DMS79 treated with DMSO at 0.1 percent for 48 hours (cell line): ENCODE measurements at regions not wholly inside any gene's neighbourhood (a gene's known extent, or its start where the extent isn't known, plus 50 kb on each side); places are given as distances from the start of the nearest gene placed in this dataset.

Source experiments
- DNase-seq: peaks from one replicate; lab custom pipeline; 2025; lab: John Stamatoyannopoulos, UW

DNA sequence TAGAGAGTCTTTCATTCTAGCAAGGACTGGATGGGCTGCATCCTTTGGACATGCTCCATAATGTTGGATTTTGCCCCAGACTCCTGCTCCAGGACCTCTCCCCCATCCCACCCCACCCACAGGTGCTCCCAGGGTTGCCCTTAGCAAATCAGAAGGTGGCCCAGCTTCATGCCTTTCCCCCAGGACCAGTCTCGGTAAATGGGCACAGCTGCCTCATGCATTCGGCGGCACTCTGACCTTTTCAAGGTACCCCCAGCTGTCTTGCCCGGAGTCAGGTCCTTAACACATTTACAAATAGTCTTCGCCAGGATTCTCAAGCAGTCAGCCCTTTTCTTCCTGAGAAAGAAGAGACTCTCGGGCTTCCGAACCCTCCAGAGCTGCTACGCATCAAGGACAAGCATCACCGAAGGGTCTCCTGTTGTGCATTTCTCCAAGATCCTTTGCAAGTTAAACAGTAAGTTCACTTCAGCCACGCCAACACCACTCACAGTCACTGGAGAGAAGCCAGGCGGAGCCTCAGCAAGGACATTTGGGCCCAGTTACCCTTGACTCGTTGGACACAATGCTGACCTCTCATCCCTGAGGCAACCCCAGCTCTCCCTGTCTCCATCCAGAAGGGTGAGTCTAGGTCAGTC is 287.8 kb downstream of the FAM43A start:
- DNase-seq, result peak; percentile 94

DNA sequence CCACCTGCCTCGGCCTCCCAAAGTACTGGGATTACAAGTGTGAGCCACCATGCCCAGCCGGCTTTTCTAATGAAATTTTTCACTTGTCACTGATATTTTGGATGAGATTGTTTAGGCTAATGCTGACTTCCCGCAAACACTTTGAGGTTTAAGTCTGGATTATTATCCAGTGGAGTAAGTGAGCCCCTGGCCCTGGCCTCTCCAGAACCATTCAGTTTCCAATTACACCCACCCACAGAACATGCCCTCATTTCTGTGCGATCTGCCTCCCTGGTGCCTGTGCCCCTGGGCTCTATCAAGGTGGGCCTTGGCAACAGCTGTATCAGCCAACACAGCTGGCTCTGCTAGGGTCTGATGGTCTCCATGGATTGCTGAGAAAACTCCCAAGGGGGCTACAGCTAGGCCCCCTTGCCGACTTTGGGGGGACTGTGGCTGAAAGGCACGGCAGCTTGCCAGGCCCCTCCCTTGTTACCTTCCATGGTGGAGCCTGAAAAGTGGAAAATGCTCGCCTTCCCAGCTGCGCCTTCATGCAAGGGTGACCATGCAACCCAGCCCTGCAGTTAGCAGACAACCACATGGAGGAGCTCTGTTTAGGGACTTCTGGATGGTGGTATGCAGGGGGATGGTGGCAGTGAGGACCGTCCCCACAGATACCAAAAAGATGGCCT is 288.9 kb downstream of the FAM43A start:
- DNase-seq, result no peak

DNA sequence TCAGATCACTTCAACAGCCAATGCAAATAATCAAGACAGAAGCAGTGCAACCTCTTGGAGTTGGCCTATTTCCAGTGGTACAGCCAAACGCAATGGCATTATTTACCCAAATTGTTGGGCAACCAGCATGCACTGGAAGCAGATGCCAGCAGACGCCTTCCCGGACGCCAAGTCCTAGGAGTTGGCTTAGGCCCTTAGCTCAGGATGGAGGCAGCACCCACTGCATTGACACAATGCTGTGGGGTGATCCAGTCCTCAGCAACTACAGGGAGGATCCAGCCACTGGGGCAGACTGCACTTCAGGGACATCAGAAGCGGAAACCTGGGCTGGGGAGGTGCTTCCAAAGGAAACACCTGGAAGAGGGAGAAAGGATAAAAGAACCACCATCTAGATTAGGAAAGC is 290.4 kb downstream of the FAM43A start:
- peak; percentile 91 for DNase-seq

DNA sequence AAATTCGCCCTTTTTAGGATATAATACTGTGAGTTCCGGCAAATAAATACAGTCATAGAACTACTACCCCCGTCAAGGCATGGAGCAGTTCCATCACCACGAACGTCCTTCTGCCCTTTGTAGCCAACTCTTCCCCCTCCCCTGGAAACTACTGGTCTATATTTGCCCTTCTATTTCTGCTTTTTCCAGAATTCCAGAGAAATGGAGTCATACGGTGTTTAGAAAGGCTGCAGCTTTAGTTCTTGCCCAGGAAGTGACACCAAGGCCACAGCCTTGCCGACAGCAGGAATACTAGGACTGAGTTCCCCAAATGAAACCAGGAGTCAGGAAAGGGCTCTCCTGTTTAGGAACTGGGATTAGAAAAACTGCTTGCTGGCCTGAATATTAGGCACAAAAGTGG is 291.2 kb downstream of the FAM43A start:
- no peak for DNase-seq

DNA sequence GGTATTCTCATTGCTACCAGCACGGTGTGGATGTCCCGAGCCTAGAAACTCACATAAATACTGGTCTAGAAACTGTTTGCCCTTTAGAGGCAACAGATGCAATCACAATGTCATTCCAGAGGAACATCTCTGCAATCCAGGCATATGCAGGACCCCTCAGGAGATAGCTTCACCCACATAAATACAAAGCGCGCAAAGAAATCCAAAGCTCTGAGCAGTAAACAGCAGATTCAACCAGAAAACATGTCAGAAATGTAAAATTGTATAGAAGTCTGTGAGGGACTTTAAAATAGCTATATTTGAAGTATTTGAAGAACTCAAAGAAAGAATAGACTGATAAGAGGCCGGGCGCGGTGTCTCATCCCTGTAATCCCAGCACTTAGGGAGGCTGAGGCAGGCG is 291.7 kb downstream of the FAM43A start:
- no peak for DNase-seq

DNA sequence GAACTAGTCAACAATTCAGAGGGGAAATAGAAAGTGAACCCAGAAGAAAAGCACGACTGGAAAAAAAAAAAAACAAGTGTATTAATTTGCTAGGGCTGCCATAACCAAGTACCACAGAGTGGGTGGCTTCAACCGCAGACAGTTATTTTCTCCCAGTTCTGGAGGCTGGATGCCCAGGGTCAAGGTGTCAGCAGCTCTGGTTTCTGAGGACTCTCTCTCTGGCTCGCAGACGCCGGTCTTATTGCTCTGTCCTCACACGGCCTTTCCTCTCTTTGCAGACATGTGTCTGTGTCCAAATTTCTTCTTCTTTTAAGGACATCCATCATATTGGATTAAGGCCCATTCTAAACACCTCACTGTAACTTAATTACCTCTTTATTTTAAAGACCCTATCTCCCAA is 291.8 kb downstream of the XXYLT1 start:
- DNase-seq, result no peak

DNA sequence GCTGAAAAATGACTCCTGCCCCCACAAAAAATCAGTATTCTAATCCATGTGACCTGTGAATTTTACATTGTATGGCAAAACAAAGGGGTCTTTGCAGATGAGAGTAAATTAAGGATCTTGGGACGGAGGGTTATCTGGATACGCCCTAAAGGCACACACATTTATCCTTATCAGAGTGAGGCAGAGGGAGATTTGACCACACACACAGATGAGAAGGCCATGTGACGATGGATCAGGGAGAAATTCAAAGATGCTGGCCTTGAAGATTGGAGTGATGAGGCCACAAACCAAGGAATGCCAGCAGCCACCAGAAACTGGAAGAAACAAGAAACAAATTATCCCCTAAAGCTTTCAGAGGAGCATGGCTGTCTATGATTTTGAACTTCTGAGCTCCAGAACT is 288.5 kb downstream of the XXYLT1 start:
- DNase-seq, result no peak

DNA sequence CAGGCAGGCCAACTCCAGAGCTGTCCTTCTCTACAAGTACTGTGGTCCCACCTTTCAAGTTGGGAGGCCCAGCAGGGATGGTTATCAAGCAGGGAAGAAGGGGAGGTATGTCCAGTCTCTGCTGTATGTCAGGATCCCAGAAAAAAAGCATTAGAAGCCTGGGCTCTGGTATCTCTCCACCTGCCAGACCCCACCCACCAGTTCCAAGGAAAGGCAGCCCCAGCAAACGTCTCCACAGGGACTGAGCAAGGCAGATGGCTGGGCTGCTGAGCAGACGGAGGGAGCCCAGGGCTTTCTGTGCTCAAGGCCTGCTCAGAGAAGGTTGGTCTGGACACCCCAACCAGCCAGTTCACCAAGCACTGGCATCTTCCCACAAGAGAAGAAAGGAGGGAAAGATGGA is 287.8 kb downstream of the XXYLT1 start:
- DNase-seq, result no peak

DNA sequence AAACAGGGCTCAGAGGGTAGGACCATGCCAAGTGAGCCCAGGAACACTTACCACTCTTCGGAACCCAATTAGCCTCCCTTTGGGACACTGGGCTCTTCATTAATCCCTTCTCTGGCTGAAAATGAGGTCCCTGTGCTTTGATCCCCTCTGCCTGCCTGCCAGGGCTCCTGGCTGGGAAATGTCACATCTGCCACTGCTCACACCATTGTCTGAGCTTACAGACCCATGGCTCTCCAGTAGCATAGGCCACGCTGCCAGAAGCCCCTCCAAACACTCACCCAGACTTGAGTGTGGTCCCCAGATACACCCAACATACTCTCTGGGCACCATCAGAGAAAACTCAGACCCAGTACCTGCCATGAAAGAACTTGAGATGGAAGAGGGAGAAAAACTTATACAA is 287.3 kb downstream of the XXYLT1 start:
- DNase-seq, result no peak

DNA sequence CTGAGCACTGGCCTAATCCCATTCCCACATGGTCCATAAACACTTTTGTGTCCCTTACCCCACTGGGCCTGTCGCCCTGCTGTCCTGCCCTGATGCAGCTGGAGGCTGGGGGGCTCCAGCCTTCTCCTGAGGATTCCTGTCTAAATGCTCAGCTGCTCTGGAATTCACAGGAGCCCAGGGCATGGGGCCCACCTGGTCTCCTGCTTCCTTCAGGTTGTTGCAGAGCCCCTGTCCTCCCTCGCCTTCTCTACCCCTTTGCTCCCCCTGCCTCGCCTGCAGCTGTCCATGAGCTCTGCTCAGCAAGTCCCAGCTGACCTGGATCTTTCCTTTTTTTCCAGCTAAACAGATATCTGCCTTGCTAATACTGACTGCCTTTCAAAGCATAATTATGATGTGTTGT is 286.9 kb downstream of the XXYLT1 start:
- DNase-seq, result no peak

DNA sequence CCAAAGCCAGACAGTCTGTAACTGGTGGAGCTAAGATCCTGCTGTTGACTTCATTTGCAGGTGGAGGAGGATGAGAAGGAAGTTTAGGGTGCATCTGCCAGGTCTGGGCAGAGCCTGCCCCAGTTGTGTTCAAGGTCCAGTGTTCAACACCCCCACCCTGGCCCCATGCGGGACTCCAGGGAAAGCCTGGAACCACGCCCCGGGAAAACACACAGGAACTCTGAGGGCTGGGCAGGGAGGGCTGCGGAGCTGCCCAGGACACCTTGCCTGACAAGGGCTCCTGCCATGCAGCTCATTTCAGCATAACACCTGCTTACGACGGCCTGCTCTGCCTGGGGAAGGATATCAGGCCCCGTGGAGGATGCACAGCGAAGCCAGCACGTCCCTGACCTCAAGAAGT is 286.3 kb downstream of the XXYLT1 start:
- DNase-seq, result no peak

DNA sequence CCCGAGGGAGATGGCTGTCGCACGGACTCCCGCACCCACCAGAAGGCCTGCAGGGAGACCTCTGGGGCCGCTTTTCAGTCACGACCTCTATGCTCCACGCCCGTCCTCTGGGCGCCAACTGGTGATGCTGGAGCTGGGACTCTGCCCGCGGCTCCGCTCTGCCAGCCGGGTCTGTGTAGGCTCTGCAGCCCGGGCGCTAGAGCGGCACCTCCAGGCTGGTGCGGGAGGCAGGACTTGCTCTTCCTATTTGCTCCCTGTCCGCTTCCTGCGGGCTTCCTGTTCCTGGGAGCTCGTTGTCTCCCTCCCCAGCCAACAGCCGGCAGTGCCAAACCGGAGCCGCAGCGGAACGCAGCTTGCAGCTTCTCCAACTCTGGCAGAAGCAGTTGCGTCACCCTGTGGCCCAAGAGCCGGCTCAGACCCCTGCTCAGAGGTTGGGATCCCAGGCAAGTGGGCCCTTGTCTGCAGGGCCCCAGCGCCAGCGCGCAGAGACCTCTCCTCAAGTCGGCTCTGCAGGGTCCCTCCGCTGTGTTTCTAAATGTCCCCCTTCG is 285.9 kb downstream of the XXYLT1 start:
- no peak for DNase-seq

DNA sequence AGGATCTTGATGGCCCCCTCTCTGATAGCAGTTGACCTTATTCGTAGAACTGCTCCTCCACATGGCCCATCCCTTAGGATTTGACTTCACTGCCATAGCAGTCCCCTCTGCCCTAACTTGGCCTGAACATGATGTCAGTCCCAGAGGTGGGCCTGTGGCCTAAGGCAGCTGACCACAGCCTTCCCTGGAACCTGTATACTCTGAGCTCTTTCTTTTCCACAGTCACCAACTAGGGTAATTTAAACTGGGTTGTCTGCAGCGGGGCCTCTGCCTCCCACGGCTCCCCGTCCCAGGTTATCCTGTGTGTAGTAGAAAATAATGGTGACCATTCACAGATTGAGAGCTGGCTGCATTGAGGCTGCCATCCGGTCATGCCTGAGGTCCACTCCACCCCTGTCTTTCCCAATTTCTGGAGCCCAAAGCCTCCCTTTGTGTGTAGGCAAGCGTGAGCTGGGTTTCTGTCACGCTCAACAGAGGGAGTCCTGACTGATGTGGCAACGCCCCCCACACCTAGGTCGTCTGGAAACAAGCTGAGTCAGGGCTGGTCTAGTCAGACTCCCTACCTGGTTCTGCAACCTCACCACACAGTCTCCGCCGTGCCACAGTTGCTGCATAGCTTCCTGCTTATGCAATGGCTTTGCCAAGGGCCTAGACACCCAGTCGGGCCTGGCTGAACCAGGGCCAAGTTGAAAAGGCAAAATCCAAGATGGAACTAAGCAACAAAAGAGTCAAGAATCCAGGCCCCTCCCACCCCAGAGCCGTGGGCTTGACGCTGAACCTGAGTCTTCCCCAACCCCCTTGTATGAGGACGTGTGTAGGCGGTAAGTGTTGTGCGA is 284.5 kb downstream of the XXYLT1 start:
- no peak for DNase-seq

DNA sequence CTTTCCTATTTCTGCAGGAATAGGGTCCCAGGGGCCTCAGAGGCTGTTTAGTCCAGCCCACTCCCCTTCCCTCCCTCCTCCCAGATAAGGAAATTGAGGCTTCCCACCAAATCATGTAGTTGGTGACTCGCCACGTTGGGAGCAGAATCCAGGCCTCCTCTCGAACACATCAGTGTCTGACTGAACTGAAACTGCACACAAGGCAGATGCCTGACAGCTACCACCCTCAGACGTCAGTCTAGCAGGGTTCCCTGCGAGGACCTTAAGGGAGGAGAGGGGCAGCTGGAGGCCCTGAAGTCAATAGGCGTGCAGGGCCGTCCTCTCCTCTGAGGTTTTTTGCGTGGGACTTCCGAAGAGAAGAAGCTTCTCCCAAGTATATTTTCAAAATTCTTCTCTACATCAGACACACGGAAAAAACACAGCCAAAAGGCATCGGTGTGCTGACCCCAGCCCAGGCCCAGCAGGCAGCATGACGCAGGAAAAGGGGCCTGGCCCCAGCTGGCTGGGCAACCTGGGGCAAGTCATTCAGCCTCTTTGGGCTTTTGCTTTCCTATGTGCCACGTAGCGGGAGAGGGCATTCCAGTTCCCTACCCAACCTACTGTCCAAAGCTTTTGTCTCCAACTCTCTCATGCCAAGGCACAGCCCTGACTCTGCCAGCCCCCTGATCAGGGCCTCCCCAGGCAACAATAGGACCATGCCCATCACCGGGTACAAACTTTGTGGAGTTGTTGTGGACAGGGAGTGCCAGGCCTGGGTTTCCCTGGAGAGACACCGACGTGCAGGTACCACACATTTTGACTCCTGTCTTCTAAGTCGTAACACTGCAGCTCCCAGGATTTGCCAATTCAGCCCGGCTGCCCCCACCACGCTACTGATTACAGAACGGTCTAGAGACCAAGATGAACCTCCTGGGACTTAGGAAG is 283.1 kb downstream of the XXYLT1 start:
- no peak for DNase-seq

DNA sequence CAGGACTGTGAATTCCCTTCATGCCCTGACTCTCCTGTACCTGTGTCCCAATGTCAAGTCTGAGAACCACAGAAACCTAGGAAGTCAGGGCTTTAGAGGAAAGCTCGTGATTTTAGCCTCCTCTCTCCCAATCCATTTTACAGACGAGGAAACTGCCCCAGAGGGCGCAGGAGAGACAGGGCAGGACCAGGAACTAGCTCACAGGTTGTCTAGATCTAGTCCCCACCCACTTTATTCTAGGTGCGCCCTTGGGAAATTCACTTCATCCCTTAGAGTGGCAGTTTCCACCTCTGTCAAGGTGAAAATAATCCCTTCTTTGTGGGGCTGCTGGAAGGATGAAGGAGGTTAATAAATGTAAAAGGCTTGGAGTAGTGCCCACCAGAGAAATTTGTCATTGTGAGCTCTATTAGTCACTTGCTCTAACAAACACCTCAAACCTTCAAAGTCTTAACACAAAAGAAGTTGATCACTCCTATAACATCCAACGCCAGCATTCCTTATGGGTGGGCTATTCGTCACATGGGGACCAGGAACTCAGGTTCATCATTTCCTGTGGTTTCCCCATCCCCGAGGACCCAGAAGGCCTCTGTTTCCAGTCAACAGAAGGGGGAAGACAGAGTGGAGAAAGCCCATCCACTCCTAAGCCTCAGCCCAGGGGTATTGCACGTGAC is 282.3 kb downstream of the XXYLT1 start:
- DNase-seq, result no peak

DNA sequence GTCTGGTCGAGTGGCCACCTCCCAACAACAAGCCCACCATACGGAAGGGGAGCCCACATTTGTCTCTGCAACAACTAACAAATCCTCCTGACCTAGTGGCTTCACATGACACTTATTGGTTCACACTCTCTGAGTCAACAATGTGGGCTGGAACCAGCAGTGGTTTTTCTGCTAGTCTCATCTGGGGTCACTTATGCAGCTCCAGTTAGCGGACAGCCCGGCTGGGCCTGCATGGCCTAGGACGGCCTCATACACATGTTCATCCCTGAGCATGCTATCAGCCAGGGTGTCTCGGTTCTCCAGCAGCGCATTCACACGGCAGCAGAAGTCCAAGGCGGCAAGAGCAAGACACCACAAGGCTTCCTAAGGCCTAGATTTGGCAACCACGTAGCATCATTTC is 281.7 kb downstream of the XXYLT1 start:
- DNase-seq, result no peak

DNA sequence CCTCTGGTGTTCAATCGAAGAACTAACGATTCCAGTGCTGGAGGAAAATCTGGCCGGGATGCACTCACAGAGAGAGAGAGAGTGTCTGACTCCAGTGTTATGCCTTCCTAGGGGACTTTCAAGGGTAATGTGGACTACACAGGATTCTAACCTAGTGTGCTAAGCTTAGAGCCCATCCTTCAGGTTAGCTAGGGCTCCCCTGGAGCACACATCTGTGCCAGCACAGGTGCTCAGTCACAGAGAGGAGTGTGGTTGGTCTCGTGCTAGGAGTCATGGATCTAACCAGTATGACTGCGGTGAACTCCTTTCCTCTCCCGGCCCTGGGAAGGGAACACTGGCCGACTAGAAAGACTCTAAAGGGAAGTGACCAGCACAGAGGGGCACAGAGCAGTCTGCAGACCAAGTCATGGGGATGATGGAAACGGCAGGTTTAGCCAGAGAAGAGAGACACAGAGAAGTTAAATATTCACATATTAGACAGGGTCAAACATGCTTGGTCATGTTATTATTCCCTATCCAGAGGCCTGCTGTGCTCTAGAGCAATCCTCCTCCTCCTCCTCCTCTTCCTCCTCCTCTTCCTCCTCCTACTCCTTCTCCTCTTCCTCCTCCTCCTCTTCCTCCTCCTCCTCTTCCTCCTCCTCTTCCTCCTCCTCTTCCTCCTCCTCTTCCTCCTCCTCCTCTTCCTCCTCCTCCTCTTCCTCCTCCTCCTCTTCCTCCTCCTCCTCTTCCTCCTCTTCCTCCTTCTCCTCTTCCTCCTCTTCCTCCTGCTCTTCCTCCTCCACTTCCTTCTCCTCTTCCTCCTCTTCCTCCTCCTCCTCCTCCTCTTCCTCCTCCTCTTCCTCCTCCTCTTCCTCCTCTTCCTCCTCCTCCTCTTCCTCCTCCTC is 280.3 kb downstream of the XXYLT1 start:
- DNase-seq, result no peak

DNA sequence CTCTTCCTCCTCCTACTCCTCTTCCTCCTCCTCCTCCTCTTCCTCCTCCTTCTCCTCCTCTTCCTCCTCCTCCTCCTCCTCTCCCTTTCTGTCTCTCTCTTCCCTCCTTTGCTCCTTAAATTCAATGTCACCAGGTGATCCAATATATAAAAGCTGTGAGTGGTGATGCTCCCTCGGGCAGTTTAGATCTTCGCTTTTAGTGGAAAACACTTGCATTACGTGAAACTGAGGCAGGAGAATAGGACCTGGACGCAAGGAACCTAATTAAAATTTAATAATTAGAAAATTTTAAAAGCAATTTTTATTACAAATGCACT is 279.7 kb downstream of the XXYLT1 start:
- DNase-seq, result no peak

DNA sequence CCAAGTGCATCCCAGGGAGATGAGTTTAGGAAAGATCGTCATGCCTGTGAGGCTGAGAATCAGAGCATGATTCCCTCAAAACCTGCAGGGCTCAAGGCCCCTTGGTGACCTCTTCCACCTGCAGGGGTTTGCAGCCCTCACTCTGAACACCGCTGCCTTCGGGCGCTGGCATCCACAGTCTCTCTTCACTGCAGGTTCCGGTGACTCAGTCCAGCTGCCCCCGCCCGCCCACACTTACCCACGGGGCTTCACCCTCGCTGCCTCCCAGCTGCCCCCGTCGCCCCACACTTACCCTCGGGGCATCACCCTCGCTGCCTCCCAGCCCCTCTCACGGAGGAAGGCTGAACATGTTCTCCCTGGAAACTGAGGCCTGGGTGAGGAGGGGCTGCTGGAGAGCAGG is 277.1 kb downstream of the XXYLT1 start:
- DNase-seq, result no peak

DNA sequence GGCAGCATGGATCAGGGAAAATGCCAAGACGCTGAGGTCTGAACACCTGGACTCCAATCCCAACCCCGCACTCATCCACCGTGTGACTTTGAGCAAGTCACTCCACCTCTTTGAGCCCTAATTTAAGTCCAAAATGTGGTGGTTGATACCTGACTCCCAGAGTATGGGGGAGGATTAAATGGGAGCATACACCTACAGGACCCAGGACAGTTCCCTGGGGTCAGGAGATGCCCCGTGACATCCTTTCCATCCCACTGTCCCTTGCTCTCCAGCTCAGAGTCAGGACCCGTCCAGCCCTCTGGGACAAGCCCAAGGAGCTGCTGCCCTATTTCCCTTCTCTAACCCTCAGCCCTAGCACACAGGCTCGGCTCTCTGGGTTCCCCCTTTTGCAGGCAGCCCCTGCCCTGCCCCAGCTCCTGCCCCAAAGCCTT is 276.4 kb downstream of the XXYLT1 start:
- DNase-seq, result no peak
